B cell (primary cell): ENCODE measurements at regions not wholly inside any gene's neighbourhood (a gene's known extent, or its start where the extent isn't known, plus 50 kb on each side); places are given as distances from the start of the nearest gene placed in this dataset.

Experiments used
- ATAC-seq: fragments of 200-7000 bp; cut with Tn5 transposase; one replicate; pipeline ENCODE4 v1.10.0; 2021; ENCODE audit warnings: low read depth, mild to moderate bottlenecking, moderate number of reproducible peaks, moderate library complexity
- CTCF ChIA-PET: fragments of 350-600 bp; sonication (Branson Sonifier 250); formaldehyde crosslinking; loops from one replicate; lab custom pipeline; 2021; ENCODE audit warnings: antibody characterized with exemption, inconsistent platforms; lab: Charles Lee
- POLR2A ChIA-PET: fragments of 350-600 bp; sonication (Branson Sonifier 250); formaldehyde crosslinking; loops from one replicate; lab custom pipeline; 2021; ENCODE audit warnings: antibody characterized with exemption; lab: Charles Lee
- DNase-seq: peaks from one replicate; pipeline ENCODE4 v3.0.0; 2013
- H2AFZ ChIP-seq: 2 replicates; pipeline ENCODE4 v1.6.1; 2012; ENCODE audit warnings: mild to moderate bottlenecking, low read depth, low read length; ENCODE audit not compliant: insufficient read depth, poor library complexity, severe bottlenecking
- H3K27ac ChIP-seq, 2 donors: 1 replicate in 1 of 2; 2 replicates in 1 of 2; pipeline ENCODE4 v1.5.1; 2012 to 2013; ENCODE audit warnings: low read length in 2 of 2, mild to moderate bottlenecking in 2 of 2, moderate library complexity in 1 of 2
- H3K27me3 ChIP-seq, 4 experiments: fragments of 200-600 bp in 1 of 4; sonication (generic) in 1 of 4; replicated peaks in 1 of 4; 1 replicate in 2 of 4; 2 replicates in 2 of 4; pipeline versions ENCODE4 v1.6.1 to v1.7.0; 2013 to 2016; ENCODE audit warnings: low read length in 3 of 4, mild to moderate bottlenecking in 2 of 4, mixed read lengths in 1 of 4, moderate library complexity in 1 of 4; ENCODE audit not compliant: insufficient read depth in 4 of 4, control insufficient read depth in 3 of 4; ENCODE audit errors: control extremely low read depth in 1 of 4
- H3K36me3 ChIP-seq, 2 experiments: replicated peaks in 1 of 2; 1 replicate in 1 of 2; 2 replicates in 1 of 2; pipeline versions ENCODE4 v1.6.1 to v1.7.1; 2013; ENCODE audit warnings: low read length in 1 of 2; ENCODE audit not compliant: insufficient read depth in 2 of 2, control insufficient read depth in 1 of 2; ENCODE audit errors: control extremely low read depth in 1 of 2, extremely low read depth in 1 of 2
- H3K4me1 ChIP-seq, 2 donors: fragments of 200-600 bp in 1 of 2; sonication (generic) in 1 of 2; 1 replicate in 1 of 2; 2 replicates in 1 of 2; pipeline versions ENCODE4 v1.5.1 to v1.6.1; 2013 to 2017; ENCODE audit warnings: low read length in 2 of 2; ENCODE audit not compliant: control insufficient read depth in 2 of 2, insufficient read depth in 2 of 2
- H3K4me2 ChIP-seq: replicated peaks from 2 replicates; pipeline ENCODE3; 2012; ENCODE audit warnings: mild to moderate bottlenecking, low read depth, low read length; ENCODE audit not compliant: poor library complexity, severe bottlenecking
- H3K4me3 ChIP-seq, 5 experiments: fragments of 200-600 bp in 1 of 5; sonication (generic) in 1 of 5; 1 replicate in 3 of 5; 2 replicates in 2 of 5; pipeline versions ENCODE4 v1.5.1 to v1.7.0; 2011 to 2016; ENCODE audit warnings: low read length in 4 of 5, mild to moderate bottlenecking in 4 of 5, low read depth in 2 of 5, control low read depth in 1 of 5, moderate library complexity in 1 of 5; ENCODE audit not compliant: insufficient read depth in 1 of 5; ENCODE audit errors: control extremely low read depth in 1 of 5, extremely low read depth in 1 of 5
- H3K79me2 ChIP-seq: fragments of 200-600 bp; sonication (generic); one replicate; pipeline ENCODE4 v1.6.0; 2016; ENCODE audit warnings: low read length; ENCODE audit not compliant: control insufficient read depth, insufficient read depth
- H3K9ac ChIP-seq: fragments of 200-600 bp; sonication (generic); 2 replicates; pipeline ENCODE4 v1.6.1; 2017; ENCODE audit warnings: mild to moderate bottlenecking, low read length, moderate library complexity
- H3K9me3 ChIP-seq, 3 donors: one replicate each; pipeline versions ENCODE4 v1.6.1 to v1.7.1; 2013; ENCODE audit warnings: low read length in 2 of 3; ENCODE audit not compliant: control insufficient read depth in 2 of 3, insufficient read depth in 1 of 3; ENCODE audit errors: control extremely low read depth in 1 of 3
- H4K20me1 ChIP-seq: 2 replicates; pipeline ENCODE4 v1.6.0; 2012; ENCODE audit warnings: mild to moderate bottlenecking, low read length; ENCODE audit not compliant: insufficient read depth, control insufficient read depth, poor library complexity, severe bottlenecking
- H3K27ac Mint-ChIP-seq: one replicate; pipeline ENCODE4 v1.8.0; 2021; ENCODE audit warnings: mixed read lengths
- H3K27me3 Mint-ChIP-seq: one replicate; pipeline ENCODE4 v1.8.0; 2021; ENCODE audit warnings: mixed read lengths
- H3K4me1 Mint-ChIP-seq: one replicate; pipeline ENCODE4 v1.8.0; 2021; ENCODE audit warnings: mixed read lengths
- H3K4me3 Mint-ChIP-seq: one replicate; pipeline ENCODE4 v1.8.0; 2021; ENCODE audit warnings: mixed read lengths
- H3K9me3 Mint-ChIP-seq: one replicate; pipeline ENCODE4 v1.8.0; 2022; ENCODE audit warnings: mixed read lengths; ENCODE audit not compliant: insufficient read depth
- EZH2 ChIP-seq: IDR thresholded peaks from 2 replicates; pipeline ENCODE4 v1.6.1; 2012; ENCODE audit warnings: borderline replicate concordance, low read depth, mild to moderate bottlenecking, moderate library complexity, low read length; ENCODE audit not compliant: insufficient read depth, poor library complexity, severe bottlenecking
- WGBS: methylation state at CpG from one replicate; pipeline ENCODE4 v1.1.5; 2013; ENCODE audit warnings: missing lambda C conversion rate; ENCODE audit not compliant: insufficient coverage; 5-methylcytosine and 5-hydroxymethylcytosine counted together
- intact Hi-C: fragments of 100-400 bp; cut with micrococcal nuclease; formaldehyde crosslinking; loops from one replicate; pipeline ENCODE4 v1.10.0; 2022
- TF ChIP-seq, protein P1 (sequence below): fragments of 200-600 bp; IDR thresholded peaks from one replicate; pipeline ENCODE4 v1.8.0; 2022; ENCODE audit warnings: antibody characterized with exemption, mild to moderate bottlenecking

DNA sequence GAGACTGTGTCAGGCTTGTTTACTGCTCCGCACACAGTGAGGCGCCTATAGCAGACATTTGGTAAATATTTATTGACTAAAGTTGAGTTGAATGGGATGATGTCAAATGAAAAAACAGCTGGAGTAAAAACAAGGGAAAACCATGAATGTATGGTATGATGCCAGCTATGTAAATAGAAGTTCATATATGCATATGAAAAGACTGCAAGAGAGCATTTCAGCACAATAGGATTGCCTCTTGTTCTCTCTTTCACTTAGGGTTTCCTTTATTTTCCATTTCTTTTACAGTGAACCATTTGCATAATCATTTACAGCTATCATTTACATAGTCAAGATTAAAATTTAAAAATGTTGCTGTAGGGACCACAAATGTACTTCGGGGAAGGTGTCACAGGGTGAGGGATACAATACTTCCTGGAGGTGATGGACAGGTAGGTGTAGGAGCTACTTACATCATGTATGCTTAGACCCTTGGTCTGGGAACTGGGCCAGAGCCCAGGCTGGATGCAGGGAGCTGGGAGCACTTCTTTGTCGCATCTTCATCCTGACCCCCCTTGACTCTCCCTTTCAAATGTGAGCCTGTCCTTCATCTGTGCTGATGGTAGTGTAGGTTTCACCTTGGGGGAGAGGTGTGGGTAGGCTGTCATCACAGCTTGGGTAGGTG, 113.3 kb downstream of the UTP18 start:
- Mint-ChIP-seq H3K9me3 (peaks cover 4% of the 10 kb centered on the region), H3K27ac (no peak overlapping the region), H3K4me1 (no peaks in the 10 kb centered on the region), H3K4me3 (no peak overlapping the region), H3K27me3 (peaks cover 25% of the 10 kb centered on the region)
- TF ChIP-seq, protein P1, sequence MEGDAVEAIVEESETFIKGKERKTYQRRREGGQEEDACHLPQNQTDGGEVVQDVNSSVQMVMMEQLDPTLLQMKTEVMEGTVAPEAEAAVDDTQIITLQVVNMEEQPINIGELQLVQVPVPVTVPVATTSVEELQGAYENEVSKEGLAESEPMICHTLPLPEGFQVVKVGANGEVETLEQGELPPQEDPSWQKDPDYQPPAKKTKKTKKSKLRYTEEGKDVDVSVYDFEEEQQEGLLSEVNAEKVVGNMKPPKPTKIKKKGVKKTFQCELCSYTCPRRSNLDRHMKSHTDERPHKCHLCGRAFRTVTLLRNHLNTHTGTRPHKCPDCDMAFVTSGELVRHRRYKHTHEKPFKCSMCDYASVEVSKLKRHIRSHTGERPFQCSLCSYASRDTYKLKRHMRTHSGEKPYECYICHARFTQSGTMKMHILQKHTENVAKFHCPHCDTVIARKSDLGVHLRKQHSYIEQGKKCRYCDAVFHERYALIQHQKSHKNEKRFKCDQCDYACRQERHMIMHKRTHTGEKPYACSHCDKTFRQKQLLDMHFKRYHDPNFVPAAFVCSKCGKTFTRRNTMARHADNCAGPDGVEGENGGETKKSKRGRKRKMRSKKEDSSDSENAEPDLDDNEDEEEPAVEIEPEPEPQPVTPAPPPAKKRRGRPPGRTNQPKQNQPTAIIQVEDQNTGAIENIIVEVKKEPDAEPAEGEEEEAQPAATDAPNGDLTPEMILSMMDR = no peak
- TF ChIP-seq EZH2 = no peak
- intact Hi-C loops = no loop called here
- Histone ChIP-seq H3K27me3 (peaks cover 0 to 12% (median 0%) of the 10 kb centered on the region in 4 experiments), H3K79me2 (no peaks in the 10 kb centered on the region), H4K20me1 (no peaks in the 10 kb centered on the region), H3K4me1 (no peaks in the 10 kb centered on the region), H3K27ac (no peak overlapping the region), H3K4me2 (no peak overlapping the region), H2AFZ (no peak overlapping the region), H3K36me3 (no peaks in the 10 kb centered on the region), H3K9ac (no peak overlapping the region), H3K9me3 (peaks cover 0 to 17% (median 0%) of the 10 kb centered on the region in 3 donors), H3K4me3 (no peak overlapping the region)
- 100% methylated on average over 1 of the region's 4 CpGs for WGBS
- POLR2A ChIA-PET = no interaction called here
- DNase-seq (no peak), ATAC-seq (no peak)
- CTCF ChIA-PET = no interaction called here

- Mint-ChIP-seq H3K4me3 (no peak overlapping the region), H3K27ac (no peak overlapping the region), H3K27me3 (peaks cover 25% of the 10 kb centered on the region), H3K4me1 (no peaks in the 10 kb centered on the region), H3K9me3 (peaks cover 4% of the 10 kb centered on the region)
- no peaks in the 10 kb centered on the region for H3K36me3 ChIP-seq
- no peak for ATAC-seq
- intact Hi-C loops = no loop called here
- H3K4me2 ChIP-seq = no peak overlapping the region
- ChIA-PET POLR2A (no interaction called here), CTCF (no interaction called here)
- no peak overlapping the region for H3K9ac ChIP-seq
- DNase-seq = no peak
- H3K4me3 ChIP-seq = no peak overlapping the region
- no peak for TF ChIP-seq EZH2
- TF ChIP-seq, protein P1 = no peak
- H3K27me3 ChIP-seq = peaks cover 0 to 12% (median 0%) of the 10 kb centered on the region in 4 experiments
- peaks cover 0 to 17% (median 0%) of the 10 kb centered on the region in 3 donors for H3K9me3 ChIP-seq
- no peaks in the 10 kb centered on the region for H4K20me1 ChIP-seq
- H3K4me1 ChIP-seq = no peaks in the 10 kb centered on the region
- H2AFZ ChIP-seq = no peak overlapping the region
- 13% methylated on average over 1 of the region's 4 CpGs for WGBS
- H3K79me2 ChIP-seq = no peaks in the 10 kb centered on the region
- no peak overlapping the region for H3K27ac ChIP-seq
Measured at GRCh38 chr17:51374209-51374608, 113.9 kb downstream of the UTP18 start.
